GM19238 (cell line): ENCODE measurements at regions not wholly inside any gene's neighbourhood (a gene's known extent, or its start where the extent isn't known, plus 50 kb on each side); places are given as distances from the start of the nearest gene placed in this dataset.

Experiments
- DNase-seq: peaks from one replicate; pipeline ENCODE4 v3.0.0; 2011; ENCODE audit warnings: low spot score; ENCODE audit not compliant: insufficient read length

DNA sequence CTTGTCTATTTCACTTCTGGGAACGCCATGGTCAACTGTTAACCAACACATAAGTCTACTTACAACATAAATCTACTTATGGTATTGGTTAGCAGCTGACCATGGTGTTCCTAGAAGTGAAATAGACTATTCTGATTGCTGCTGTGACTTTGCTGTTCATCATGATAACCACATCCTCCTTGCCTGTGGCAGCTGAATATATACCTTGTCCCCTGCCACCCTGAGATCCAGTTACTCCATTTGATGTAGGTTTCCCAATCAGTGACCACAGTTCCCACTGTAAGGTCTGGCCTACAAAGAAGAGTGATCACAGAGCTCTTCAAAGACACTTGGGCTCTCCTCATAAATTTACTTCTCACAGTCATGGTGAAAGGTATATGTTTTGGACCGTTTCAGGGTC, 66.8 kb upstream of the ALDH1A3 start:
- no peak for DNase-seq

DNA sequence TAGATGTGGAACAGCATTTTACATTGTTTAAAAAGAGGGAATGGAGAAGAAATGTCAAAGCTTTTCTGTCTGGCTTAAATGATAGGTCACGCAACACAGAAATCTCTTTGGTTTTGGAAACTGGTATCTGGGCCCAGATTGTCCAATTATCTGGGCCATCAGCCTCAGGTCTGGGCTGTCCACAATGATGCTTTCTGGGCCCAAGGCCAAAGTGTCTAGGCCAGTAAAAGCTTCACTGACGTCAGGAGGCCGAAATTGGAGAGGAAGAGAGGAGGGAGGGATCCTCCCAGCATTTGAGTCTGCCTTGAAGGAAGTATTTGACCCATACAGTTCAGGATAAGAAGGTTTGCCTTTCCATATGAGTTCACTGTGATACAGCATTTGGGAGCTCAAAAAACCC, 60.7 kb upstream of the ALDH1A3 start:
- DNase-seq: no peak

DNA sequence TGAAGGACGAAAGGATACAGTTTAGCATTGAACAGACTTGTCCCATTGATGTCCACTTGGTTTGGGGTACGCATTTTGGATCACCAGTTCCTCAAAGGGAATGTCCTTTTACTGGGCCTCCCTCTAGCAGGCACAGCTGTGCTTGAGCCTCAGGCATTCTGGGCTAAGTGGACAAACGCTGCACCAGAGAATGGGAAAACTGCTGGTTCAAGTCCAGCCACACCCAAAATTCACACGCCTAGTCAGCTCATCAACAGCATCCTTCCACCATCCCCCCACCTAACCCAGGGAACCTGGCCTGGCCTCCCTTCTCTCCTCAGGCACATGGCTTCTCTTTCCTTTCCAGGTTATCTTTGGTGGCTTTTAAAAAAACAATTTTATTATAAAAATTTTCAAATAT, 59.1 kb upstream of the ALDH1A3 start:
- DNase-seq: no peak

DNA sequence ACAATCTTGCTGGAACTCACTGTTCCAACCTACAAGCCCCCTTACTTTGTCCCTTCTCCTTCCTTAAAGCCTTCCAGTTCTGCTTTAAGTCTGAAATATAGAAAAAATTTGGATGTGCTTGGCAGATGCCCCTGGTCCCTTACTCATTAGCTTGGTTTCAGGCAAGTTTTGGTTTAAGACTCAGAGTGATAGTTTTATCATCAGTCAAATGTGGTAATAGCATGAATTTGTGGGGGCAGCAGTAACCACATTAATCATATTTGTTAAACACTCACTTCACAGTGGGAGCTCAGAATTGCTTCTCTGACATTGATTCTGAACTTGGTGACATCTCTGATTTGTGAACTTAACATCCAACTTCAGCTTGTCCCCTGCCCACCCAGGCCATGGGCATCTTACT, 58.3 kb upstream of the ALDH1A3 start:
- DNase-seq: no peak

DNA sequence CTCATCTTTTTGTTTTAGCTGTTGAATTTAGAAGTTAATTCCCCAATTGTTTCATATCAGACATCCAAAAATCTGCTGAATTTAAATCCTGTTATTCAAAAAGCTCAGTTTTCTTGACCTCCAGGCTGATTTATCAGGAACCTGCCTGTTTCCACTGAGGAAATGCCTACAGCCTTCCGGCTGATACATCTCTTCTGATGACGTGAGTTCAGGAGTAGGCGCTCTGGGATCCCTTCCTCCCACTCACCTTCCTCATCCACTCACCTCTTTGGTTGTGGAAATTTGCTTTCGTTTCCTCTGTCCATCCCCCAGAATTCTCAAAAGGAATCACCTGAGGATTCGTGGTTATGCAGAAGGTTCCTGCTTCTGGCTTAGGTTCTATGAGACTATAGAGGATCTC, 55.4 kb upstream of the ALDH1A3 start:
- no peak for DNase-seq

DNA sequence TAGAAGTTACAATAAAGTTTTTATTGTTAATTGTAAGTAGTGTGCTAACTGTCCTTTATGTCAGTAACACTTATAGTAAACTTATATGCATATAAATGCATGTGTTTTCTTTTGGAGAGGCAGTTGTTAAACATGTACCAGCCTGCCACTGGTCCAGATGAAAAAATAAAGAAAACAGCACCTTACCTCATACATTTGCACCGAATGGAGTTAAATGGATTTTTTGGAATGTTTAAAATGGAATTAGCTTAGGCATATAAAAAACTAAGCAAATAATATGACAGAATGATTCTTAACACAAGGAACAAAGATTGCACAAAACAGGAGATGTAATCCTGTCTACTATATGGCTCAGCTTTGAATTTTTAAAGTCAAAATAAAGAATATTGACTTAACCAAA, 50.2 kb upstream of the ALDH1A3 start:
- DNase-seq: no peak
